GM12875 (cell line): ENCODE measurements at regions not wholly inside any gene's neighbourhood (a gene's known extent, or its start where the extent isn't known, plus 50 kb on each side); places are given as distances from the start of the nearest gene placed in this dataset.

Source experiments
- H3K4me3 ChIP-seq: one replicate; pipeline ENCODE4 v1.5.1; 2011; ENCODE audit warnings: low read depth, low read length, control low read depth
- TF ChIP-seq, protein P1 (sequence below): IDR thresholded peaks from 2 replicates; pipeline ENCODE4 v1.5.1; 2011; ENCODE audit warnings: low read depth, mild to moderate bottlenecking, control low read depth, inconsistent platforms, low read length, moderate library complexity, borderline replicate concordance; ENCODE audit not compliant: insufficient read depth

DNA sequence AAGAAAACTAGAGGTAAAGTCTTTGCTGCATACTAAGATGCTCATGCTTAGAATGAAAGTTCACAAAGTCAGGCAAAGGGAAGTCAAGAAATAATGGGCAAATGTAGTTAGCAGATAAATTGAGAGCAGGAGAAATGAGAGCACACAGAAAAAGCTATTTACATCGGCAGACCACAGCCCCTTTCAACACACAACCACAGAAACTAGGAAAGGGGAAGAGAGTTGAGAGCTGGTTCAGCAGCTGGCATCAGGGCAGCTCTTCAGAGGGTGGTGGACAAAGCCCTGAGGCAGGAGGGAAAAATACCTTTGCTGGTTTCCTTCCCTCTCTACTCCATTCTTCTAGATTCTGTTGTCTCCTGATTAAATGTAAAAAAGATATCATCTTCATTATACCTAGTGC lies 95.4 kb upstream of the ANO4 start:
- TF ChIP-seq, protein P1, sequence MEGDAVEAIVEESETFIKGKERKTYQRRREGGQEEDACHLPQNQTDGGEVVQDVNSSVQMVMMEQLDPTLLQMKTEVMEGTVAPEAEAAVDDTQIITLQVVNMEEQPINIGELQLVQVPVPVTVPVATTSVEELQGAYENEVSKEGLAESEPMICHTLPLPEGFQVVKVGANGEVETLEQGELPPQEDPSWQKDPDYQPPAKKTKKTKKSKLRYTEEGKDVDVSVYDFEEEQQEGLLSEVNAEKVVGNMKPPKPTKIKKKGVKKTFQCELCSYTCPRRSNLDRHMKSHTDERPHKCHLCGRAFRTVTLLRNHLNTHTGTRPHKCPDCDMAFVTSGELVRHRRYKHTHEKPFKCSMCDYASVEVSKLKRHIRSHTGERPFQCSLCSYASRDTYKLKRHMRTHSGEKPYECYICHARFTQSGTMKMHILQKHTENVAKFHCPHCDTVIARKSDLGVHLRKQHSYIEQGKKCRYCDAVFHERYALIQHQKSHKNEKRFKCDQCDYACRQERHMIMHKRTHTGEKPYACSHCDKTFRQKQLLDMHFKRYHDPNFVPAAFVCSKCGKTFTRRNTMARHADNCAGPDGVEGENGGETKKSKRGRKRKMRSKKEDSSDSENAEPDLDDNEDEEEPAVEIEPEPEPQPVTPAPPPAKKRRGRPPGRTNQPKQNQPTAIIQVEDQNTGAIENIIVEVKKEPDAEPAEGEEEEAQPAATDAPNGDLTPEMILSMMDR, result no peak
- no peak overlapping the region for H3K4me3 ChIP-seq

DNA sequence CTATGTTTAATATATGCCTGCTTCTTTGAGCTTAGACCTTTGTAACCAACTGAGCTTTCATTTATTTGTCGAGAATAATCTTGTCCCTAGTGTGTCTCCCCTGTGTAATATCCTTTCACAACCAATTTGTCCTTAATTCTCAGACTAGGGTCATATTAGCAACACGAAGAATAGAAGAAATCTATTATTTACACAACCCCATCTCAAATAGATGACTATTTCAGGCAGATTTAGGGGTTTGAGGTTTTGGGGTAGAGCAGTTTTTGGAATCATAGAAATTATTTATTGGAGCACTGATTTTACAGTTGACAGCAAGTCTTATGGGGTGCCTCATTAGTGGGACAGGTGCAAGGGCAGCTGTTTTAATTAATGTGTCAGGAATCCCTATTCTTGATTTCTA lies 91.2 kb upstream of the ANO4 start:
- TF ChIP-seq, protein P1, result no peak
- H3K4me3 ChIP-seq, result no peak overlapping the region

DNA sequence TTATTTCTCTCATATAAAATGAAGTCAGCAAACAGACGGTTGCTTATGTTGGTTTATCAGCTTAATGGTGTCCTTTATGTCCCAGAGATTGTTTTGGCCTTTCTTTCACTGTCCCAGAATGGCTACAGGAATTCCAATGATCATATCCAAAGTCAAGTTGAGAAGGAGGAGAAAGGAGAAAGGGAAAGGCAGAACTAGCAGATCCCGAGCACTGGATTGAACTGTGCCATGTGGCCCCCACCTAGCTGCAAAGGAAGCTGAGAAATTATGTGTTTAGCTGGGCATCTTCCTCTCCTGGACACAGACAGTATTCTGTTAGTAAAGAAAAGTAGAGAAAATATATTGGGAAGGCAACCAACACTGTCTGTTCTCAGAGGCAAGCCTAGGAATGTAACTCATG lies 90.7 kb upstream of the ANO4 start:
- TF ChIP-seq, protein P1, result no peak
- no peak overlapping the region for H3K4me3 ChIP-seq

DNA sequence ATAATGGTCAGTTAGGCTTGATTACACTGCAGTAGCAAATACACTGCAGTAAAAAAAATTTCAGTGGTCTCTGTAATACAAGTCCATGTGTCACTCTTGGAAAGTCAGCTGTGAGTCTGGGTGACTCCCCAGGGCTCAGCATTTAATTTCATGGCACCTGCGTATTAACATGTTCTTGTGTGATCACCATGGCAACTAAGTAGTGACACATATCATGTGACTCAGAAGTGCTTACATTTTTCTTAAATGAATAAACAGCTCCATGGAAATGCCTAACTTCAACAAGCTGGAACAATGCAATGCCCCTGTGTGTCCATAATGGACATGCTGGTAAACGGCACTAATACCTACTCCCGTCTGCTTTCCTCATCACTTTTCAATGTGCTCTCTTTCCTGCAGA lies 88.5 kb upstream of the ANO4 start:
- H3K4me3 ChIP-seq, result no peak overlapping the region
- TF ChIP-seq, protein P1, result no peak

DNA sequence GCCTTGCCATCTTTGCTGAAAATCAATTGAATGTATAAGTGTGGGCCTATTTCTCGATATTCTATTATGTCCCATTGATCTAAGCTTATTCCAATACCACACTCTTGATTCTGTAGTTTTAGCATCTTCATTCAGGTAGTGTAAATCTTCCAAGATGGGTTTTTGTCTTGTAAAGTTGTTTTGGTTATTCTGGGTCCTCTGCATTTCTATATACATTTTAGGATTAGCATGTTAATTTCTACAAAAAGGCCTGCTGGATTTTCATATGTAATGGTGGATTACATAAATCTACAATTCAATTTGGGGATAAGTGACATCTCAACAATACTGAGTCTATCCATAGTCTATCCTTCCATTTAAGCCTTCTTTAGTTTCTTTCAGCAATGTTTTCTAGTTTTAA lies 86.0 kb upstream of the ANO4 start:
- TF ChIP-seq, protein P1, result no peak
- H3K4me3 ChIP-seq, result no peak overlapping the region

DNA sequence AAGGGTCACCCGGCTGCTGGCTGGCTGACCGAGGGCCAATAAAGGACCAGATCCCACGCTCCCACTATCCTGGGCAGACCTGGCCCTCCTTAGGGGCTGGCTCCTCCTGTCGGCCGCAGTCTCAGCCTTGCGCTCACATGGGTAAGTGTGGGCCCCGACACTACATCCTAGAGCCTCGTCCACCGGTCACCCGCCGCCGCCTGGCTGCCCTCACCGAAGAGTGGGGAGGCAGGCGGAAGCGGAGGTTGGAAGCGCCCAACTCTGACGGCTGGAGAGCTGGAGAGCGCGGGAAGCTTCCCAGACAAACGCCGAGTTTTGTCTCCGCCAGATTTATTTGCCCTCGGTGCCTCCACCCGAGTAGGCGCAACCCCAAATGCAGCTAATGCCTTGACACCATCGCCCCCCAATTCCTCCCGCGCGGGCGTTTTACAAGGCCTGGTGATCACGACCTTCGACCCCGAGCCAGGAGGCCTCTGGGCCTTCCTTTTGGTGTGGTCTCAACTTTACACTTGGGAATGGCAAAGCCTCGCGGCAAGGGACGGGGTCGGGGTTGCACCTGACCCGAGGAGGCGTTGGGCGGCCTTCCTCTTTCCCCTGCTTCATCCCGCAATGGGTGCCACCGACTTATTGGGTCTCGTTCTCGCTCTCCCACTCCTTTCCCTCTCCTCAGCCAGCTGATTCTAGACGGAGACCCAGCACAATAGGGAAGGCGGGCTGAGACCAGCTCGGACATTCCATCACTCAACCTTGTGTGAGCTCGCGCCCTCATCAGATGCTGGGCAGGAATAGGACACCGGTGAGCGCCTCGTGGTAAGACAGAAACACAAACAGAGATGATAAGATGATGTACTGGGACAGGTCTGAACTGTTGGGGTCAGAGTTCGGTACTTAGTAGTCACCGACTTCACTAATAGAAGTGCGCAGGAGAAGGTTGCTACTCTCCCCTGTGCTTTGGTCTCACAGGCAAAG lies 78.3 kb upstream of the ANO4 start:
- no peak overlapping the region for H3K4me3 ChIP-seq
- TF ChIP-seq, protein P1, result no peak
